ENCODE measurements at regions not wholly inside any gene's neighbourhood (a gene's known extent, or its start where the extent isn't known, plus 50 kb on each side); places are given as distances from the start of the nearest gene placed in this dataset.

GRCh38 chr2:75278821-75279379 is 79.6 kb upstream of the TACR1 start:
- DNase-seq, result no peak

- DNase-seq, result no peak
These were observed 79.0 kb upstream of the TACR1 start for GRCh38 chr2:75278314-75278713.

DNA sequence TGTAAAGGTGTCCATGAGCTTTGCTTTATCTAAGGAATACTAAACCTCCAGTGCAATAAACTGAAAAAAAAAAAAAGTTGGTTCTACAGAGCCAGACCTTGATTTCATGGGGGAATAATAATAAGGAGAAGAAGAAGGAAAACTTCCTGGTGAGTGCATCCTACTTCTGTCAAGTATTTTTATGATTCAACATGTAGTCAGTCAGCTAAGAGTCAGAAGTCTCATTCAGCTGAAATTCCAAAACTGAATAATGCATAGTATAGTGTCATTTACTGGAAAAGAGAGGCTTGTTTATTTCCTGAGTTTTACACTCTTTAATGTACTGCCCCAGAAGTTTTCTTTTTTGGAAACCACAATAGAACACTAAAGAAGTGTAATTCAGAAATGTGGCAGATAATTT is 77.8 kb upstream of the TACR1 start:
- no peak for DNase-seq

- DNase-seq, result no peak
These were observed 77.0 kb upstream of the TACR1 start for GRCh38 chr2:75276093-75277029.

GRCh38 chr2:75274936-75275335 is 75.6 kb upstream of the TACR1 start:
- no peak for DNase-seq

DNA sequence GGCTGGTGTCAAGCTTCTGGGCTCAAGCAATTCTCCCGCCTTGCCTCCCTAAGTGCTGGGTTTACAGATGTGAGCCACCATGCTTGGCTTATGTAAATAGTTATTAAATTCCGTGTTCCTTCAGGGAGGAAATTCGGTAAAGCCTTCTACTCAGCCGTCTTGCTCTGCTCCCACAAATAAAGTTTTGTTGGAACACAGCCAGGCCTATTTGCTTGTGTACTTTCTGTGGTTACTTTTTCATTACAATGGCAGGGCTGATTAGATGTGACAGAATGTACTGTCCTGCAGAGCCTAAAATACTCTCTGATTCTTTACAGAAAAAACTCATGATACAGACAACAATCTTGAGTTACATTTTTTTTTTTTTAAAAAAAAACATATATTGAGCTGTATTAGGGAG is 68.8 kb upstream of the TACR1 start:
- no peak for DNase-seq

DNA sequence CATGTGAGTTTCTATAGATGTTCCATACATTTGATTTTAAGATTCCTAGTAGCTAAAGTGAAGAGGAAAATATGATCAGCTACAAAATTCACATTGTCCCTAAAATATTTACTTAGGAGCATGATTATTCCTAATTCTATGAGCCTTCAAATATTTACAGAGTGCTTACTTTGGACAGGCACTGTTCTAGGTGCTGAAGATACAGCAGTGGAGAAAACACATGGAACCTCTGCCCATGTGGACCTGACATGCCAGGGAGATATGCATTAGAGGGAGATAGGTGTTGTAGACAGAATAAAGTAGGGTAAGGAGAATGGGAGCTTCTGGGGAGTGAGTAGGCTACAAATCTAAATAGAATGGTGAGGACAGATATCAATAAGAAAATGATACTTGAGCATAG is 62.6 kb upstream of the TACR1 start:
- DNase-seq, result no peak

DNA sequence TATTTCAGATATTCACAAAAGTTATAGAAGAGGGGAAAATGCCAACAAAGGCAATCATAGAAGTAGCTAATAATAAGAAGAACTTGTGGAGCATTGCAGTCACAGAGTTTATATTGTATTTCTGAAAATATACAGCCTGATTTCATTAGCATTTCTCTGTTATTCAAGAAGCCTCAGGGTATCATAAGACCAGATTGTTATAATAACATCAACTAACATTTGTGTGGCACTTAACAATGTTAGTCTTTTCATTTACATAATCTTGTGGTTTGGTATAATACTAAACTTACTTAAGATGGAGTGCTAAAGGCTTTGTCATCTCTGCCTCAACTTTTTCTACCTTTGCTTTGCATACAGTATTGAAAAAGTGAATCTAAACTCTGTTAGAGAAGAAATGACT is 61.6 kb upstream of the TACR1 start:
- DNase-seq, result no peak

DNA sequence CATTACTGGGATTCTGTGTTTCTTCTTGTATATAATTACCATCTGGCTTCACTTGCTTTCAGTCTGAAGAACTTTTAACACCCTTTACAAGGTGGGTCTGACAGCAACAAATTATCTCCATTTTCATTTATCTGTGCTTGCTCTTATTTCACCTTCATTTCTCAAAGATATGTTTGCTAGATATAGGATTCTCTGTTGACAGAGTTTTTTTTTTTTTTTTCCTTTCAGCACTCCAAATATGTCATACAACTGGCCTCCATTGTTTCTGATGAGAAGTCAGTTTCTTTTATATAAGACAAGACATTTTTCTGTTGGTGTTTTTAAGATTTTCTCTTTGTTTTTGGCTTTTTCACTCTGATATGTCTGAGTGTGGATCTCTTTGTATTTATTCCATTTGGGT is 59.3 kb upstream of the TACR1 start:
- DNase-seq, result no peak

DNA sequence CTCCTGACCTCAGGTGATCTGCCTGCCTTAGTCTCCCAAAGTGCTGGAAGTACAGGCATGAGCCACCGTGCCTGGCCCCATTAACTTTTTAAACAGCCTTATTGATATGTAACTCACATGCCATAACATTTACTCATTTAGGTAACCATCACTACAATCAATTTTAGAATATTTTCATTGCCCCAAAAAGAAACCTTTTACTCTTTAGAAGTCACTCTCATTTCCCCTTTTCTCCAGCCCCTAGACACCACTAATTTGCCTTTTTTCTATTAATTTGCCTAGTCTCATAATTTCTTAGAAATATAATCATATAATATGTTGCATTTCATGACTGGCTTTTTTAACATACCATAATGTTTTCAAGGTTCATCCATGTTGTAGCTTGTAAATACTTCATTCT is 57.2 kb upstream of the TACR1 start:
- no peak for DNase-seq

- no peak for DNase-seq
These were observed 54.2 kb upstream of the TACR1 start for GRCh38 chr2:75253526-75253925.

GRCh38 chr2:75251896-75252295 is 52.6 kb upstream of the TACR1 start:
- no peak for DNase-seq
